Inflammatory macrophage treated with lipopolysaccharide for 1 hour (primary cell): ENCODE measurements at regions not wholly inside any gene's neighbourhood (a gene's known extent, or its start where the extent isn't known, plus 50 kb on each side); places are given as distances from the start of the nearest gene placed in this dataset.
"Not testable (repeated sequence)": the region's sequence is repeated elsewhere in the genome, so short reads cannot be mapped to it uniquely, and the experiment has no call there.

Experiments
- DNase-seq, 2 donors: peaks; one replicate each; pipeline ENCODE4 v3.0.0-alpha.2; 2020 to 2022

DNA sequence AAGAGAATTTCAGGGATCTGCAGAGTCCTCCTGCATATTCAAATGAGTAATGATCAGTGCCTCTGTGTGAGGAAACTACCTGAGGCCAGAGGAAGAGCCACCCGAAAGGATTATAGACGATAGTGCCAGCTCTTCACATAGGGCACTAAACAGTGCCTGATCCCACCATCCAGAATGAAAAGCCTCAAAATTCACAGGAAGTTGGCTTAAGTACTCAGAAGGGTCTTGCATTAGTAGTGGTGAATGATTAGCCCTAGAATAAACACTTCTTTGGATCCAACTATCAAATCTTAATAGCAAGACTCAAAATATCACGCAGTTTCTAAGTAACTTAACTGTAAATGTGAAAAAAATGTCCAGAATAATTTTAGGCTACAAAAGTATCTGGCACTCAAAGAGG, 324.4 kb downstream of the ZNF674 start:
- no peak for DNase-seq

DNA sequence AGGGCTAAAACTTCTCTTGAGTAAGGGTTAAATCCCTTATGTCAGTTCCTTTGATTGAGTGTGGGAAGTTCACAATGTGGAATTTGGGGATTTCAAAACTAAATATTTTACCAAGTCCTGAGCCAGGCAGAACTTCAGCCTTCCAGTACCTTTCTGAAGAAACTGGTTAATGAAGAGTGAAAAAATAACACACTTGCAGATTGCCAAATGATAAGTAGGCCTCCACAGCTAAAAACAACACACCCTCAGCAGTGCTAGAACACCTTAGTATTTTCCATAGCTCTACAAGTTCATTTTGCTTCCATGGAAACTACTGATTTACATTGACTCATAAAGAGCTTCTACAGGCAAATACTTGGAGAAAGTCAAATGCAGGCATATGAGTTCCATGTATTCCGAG, 326.8 kb downstream of the ZNF674 start:
- no peak for DNase-seq

DNA sequence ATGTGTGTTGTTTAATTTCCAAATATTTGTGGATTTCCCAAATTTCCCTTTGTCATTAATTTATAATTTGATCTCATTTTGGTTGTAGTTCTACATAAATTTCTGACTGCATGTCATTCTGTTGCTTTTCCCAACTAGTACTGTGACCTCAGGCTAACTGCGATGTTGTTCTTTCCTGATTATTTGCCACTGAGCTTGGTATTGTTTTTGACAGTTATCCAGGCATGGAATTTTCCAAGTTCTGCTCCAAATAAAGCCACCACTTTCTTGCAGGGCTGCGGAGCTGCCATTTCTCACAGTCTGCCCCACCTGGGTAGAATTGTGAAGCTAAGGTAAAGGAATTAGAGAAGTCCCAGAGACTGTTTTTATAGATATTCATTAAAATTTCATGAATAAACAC, 328.8 kb downstream of the ZNF674 start:
- DNase-seq = no peak

DNA sequence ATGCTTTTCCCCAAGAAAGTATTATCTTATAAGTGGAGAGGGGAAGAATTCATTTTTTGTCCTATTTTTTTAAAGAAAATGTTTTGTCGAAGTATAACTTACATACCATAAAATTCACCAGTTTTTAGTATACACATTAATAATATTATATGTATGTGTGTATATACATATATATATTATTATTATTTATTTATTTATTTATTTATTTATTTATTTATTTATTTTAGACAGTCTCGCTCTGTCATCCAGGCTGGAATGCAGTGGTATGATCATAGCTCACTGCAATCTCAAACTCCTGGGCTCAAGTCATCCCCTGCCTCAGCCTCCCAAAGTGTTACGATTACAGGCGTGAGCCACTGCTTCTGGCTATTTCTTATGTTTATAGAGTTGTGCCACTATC, 334.1 kb downstream of the ZNF674 start:
- no peak for DNase-seq

DNA sequence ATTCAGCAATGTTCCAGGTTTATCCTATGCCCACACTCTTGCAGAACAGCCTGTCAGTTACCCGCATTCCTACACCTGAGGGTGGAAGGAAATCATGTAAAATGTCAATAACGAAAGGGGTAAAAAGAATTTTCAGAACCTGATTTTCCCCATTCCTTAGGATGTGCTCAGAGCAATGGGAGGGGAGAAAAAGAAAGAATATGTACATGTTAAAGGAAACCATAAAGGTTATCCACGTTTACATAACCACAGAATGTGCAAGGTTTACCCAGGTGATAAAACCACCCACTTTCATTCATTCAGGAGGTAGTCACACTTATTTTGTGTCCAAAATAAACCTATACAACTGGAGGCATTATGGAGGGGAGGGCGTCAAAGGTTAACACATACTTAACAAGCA, 335.5 kb downstream of the ZNF674 start:
- DNase-seq = no peak

DNA sequence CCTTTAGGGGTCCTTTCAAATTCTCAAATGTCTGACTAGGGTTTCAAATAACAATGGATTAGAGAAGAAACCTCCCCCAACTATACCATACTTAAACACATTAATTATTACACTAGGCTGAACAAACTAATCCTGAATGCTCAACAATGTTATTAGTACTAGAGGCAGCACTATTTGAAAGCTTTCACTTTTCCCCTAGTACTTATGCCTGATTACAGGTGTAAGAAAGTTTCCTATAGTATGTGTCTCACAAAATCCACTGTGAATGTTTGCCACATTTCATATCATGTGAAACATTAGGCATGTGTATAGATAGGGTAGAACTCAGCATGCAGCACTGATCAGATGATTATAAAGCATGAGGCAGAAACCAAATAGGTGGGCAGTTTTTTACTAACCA, 336.2 kb downstream of the ZNF674 start:
- DNase-seq = no peak

DNA sequence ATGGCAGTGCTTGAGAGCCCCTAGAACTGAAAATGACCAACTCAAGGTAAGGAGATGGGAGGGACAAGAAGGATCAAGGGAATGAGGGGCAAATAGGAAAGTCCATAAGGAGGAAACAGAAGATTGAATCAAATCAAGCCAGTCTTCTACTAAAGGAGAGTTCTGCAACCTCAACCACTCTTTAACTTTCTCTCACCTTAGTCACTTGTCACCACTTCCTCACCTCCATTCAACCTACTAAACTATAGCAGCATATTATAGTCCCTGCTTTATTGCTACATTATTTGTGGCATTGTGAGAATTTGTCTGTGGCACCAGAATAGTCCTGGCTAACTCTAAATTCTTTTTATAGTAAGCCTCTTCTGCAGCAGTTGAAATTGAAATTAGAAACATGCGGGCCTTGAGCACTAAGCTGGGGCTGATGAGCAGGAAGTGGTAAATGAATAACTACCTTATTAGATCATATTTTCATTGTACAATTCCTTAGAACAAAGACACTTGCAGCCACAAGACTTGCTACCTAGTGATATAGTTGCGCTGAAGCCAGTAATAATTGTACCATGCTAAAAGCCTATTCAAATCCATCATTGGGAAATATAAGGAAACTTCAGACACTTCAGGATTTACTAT, 336.9 kb downstream of the ZNF674 start:
- DNase-seq = no peak

DNA sequence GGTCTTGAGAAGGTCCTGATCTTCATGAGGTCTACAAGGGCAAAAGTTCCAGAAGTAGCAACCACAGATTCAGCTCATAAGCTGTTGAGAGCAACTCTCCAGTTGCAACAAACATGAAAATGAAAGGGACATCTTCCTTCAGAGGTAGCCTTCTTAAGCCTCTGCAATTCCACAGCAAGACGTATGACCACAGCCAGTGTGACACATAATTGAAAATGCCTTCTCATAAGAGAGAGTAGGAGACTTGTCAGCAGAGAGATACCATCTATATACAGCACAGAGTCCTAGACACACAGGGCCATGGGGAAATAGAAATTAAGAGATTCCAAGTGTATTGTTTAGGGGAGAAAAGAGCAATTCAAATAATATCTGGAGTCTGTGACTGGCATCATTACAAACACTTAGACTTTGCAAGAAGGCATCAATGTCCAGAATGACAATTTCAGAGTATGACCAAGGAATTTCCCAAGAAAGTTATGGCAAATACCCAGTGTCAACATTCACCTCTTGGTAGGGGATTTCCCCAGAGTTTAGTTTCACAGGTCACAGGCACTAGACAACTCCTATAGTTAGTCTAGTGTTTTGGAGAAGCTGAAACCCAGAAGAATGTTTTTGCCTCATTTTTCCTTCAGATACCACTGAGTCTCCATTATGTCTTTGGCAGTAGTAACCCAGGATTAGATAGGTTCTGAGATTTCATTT, 340.3 kb downstream of the ZNF674 start:
- DNase-seq = peak; percentile 15 to 53

DNA sequence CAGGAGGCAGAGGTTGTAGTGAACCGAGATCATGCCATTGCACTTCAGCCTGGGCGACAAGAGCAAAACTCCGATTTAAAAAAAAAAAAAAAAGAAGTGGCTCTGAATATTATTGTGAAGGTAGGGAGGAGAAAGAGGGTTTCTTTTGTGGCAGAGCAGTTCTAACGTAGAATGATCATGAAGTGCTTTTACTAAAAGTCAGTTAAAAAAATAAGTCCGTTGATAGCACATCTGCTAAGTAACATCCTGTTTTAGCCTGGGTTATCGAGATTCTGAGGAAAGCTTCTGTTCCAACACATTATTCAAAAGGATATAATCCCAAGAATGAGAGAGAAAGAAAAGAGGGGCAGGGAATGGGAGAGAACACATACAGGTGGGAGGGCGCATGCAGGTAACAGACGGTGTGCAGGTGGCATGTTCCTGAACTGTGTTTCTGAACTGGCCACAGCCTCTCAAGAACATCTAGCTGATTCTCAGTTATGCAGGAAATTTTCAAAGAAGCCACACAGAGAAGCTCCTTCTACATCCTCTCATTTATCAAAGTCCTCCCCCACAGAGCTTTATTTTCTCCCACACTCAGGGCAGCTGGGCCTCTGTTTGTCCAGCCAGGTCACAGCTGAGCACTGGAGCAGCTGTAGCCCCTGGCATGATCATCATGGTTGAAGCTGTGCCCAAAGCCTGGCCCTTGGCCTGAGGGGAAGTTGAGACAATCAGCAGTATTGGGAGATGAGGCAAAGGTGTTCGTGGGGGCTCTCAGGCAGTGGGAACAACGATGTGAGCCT, 342.3 kb downstream of the ZNF674 start:
- DNase-seq = no peak

DNA sequence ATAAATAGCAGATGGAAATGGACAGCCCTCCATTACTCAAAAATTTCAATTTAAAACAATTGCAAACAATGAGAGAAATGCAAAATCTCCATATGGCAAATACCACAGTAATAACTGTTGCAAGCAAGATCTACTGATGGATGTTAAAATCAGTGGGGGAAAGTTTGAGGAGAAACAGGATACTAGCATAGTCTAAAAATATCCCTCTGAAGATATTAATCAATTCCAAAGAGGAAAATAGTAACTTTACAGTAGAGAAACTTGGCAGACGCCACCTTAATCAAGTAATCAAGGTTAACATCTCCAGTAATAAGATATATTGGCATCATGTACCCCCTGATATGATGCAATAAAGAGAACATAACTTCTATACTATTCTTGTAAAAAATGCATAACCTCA, 344.8 kb downstream of the ZNF674 start:
- DNase-seq = no peak

DNA sequence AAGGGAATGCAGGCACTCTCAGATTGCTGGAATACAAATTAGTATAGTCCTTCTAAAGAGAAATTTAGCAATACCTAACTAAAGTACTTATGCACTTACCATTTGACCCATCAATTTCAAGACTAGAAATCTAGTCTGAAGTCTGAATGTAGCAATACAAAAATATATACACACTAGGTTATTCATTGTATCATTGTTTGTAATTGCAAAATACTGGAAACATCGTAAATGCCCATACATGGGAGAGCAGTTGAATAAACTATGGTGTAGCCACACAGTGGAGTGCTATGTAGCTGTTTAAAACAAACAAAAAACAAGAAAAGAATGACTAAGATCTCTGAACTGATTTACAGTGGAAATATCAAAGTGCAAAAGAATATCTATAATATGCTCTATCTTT, 346.4 kb downstream of the ZNF674 start:
- DNase-seq = no peak

DNA sequence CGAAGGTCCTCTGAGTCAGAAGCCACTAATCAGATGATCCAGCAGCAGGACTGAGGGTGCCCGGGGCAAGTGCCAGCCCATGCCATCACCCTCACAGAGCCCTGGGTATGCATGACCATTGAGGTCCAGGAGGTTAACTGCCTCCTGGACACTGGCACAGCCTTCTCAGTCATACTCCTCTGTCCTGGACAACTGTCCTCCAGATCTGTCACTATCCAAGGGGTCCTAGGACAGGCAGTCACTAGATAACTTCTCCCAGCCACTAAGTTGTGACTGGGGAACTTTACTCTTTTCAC, 358.5 kb downstream of the ZNF674 start:
- not testable (repeated sequence) for DNase-seq

DNA sequence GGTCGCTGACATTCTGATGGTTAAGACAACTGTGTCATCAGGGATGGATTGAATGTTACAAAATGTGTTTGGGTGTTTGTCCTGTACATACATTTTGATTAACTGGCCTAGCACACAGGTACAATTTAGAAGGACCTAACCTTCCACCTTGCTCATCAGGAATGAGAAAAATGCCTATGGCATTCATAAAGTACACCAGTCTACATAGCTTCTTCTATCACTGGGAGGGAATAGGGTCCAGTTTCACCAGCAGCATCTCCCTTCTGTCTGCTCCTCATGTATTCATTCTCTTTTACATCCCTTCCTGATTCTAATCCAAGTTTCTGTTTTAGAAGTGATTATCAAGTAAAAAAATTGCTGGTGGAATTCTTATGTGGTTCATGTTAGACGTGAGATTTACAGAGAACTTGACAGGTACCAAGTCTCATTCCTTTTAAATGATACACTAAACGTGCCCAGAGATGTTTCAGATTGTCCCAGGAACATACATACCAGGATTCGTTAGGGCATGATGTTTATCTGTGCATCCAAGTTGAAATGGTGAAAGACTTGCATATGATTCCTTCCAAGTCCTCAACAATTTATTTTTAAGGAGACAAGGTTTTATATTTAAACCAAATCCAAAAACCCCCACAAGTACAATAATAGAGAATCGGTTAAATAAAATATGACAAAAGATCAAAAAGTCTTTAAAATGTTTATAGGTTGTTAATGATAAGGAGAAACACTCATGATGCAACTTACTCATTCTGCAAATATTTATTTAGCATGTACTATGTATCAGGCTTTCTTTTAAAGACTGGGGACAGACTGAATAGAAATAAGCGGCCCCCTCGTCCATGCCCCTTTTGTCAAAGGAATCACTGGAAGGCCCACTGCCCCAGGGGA, 359.1 kb downstream of the ZNF674 start:
- no peak for DNase-seq

DNA sequence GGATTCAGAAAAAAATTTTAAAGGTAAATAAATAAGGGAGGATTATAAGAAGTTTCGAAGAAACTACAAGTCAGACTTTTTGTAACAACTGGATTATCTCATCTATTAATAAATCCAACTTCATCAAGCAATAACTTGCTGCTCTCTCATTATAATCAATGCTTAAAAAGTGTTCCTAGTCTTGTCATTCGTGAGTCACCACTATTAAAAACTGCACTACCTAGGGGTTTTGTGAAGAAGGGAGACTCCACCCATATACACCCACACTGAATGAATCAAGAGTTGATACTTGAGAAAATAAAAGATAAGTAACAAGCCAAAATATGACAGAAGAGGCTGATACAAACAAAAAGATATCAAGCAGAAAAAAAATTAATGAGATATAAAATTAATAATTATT, 360.5 kb downstream of the ZNF674 start:
- no peak for DNase-seq

DNA sequence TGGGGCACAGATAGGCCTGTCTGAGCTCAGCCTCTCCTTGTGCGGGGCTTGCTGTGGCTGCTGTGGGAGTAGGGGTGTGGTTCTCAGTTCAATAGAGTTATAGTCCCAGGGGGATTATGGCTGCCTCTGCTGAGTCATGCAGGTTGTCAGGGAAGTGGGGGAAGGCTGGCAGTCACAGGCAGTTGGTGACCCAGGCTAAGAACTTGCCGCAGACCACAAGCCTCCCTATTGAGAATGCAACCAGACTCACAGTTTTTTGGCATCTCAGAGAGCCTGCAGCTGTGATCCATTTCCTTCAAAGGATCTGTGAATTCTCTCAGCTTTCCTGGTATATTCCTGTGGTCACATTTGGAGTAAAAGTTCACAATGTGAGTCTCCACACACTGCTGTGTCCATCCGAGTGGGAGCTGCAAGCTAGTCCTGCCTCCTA, 364.9 kb downstream of the ZNF674 start:
- no peak for DNase-seq

DNA sequence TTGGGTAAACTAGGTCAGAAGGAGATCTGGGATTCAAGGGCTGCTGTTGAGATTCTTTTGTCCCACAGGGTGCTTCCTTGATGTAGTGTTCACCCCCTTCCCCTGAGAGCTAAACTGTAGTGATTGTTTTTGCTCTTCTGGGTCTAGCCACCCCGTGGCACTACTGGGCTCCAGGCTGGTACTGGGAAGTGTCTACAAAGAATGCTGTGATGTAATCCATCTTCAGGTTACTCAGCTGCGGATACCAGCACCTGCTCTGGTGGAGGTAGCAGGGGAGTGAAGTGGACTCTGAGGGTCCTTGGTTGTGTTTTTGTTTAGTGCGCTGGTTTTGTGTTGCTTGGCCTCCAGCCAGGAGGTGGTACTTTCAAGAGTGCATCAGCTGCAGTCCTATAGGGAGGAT, 365.5 kb downstream of the ZNF674 start:
- no peak for DNase-seq

DNA sequence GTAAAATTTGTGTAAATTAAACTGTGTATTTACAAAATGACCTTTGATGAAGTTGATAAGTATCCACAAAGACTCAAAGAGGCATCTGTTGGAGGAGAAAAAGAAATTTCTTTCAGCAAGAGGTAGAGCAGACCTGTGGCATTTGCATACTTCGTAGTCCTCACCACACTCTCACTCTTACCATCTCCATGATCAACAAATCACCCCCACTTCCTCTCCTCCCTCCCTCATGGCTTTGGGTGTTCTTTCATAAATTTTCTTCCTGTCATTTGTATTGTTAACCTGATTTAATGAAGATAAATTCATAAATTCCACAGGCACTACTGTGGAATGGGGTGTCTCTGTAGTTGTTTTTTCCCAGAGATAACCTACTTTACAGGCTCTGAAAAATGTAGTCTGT, 366.5 kb downstream of the ZNF674 start:
- DNase-seq = no peak

DNA sequence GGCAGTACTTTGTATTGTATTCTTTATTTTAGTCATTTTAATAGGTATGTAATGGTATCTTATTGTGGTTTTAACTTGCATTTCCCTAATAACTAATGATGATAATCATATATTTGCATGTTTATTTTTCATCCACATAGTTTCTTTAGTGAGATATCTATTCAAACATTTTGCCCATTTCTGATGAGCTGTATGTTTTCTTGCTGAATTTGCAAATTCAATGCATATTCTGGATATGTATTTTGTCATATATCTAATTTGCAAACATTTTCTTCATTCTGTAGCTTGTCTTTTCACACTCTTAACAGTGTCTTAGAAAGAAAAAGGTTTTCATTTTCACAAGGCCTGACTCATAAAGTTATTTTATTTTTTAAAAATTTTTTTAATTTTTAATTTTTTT, 372.1 kb downstream of the ZNF674 start:
- no peak for DNase-seq

DNA sequence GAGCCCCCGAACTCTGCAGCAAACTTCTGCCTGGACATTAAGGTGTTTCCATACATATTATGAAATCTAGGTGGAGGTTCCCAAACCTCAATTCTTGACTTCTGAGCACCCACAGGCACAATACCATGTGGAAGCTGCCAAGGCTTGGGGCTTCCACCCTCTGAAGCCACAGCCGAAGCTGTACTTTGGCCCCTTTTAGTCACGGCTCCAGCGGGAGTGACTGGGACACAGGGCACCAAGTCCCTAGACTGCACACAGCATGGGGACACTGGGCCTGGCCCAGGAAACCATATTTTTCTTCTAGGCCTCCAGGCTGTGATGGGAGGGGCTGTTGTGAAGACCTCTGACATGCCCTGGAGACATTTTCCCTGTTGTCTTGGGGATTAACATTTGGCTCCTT, 373.8 kb downstream of the ZNF674 start:
- DNase-seq = not testable (repeated sequence)

DNA sequence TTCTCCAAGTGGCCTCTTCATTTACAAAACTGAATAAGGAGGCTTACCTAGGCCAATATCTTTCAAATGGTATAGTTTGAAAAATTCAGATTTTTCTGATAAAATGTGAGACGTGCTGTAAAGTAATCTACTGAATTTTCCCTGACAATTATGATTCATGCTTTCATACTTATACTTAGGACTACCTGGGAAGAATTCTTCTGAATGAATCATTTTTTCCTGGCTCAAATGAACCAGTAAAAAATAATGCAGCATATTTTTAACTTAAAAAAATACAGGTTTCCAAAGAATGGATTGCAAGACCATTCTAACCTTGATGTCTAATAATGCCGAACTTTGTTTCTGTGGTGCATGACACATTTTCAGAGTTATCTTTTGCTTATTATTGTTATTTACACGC, 375.4 kb downstream of the ZNF674 start:
- no peak for DNase-seq

DNA sequence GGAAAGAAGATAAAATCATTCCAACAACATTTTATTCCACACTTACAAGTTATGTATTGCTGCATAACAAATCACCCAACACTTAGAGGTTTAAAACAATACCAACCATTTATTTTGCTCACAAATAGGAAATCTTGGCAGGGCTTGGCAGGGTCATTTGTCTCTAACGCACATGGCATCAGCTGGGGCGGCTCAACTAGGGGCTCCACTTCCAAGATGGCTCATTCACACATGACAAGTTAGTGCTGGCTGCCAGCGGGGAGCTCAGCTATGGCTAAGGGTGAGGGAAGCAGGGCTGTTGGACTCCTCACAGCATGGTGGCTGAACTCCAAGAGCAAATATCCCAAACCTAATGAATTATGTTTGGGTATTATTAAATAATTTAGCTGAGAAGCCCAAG, 377.0 kb downstream of the ZNF674 start:
- DNase-seq = no peak

DNA sequence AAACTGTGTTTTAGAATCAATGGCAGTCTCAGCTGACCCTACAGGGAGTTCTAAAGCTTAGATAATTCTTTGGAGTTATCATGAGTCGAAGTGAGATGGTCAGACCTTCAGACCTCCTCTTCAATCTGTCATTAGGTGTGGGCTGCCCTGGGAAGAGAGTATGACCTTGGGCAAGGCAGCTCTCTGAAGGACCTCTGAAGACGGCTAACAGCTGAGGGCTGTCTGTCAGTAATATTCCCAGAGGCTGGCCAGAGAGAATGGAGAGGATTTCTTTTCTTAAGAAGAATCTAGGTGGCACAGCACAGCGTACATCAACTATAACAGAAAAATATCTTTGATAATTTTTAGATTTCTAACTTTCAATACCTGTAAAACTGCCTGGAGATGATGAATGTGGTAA, 379.4 kb downstream of the ZNF674 start:
- no peak for DNase-seq

DNA sequence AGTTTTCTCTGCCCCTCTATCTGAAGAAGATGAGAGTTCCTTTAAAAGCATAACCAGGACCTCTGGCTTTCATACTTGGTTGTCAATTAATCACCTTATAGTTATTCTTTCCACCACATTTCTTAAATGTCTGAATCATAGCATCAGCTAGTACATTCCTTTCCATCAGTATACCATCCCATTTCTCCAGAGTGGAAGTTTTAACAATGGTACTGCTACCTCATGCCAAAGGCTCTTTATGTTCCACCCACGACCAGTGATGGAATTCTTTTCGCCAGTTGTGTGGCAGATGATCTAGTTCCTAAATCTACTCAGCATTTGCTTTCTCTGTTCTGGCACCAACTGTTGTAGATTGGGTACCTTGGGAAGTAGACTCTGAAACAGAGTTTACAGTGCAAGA, 379.8 kb downstream of the ZNF674 start:
- no peak for DNase-seq
